SK-N-SH treated with all-trans-retinoic acid at 6 μM for 48 hours (cell line): ENCODE measurements at regions not wholly inside any gene's neighbourhood (a gene's known extent, or its start where the extent isn't known, plus 50 kb on each side); places are given as distances from the start of the nearest gene placed in this dataset.

Experiments used
- ARNTL ChIP-seq: fragments of 450-650 bp; formaldehyde crosslinking; IDR thresholded peaks from 2 replicates; pipeline ENCODE4 v1.5.0; 2020; ENCODE audit warnings: low read depth, mild to moderate bottlenecking, moderate library complexity, borderline replicate concordance
- ESRRG ChIP-seq: fragments of 250-450 bp; sonication (Bioruptor Pico); IDR thresholded peaks from 2 replicates; pipeline ENCODE4 v1.6.1; 2021; ENCODE audit warnings: mild to moderate bottlenecking
- RARB ChIP-seq: fragments of 250-450 bp; sonication (Bioruptor Pico); IDR thresholded peaks from 2 replicates; pipeline ENCODE4 v1.8.0; 2021; ENCODE audit warnings: mild to moderate bottlenecking, moderate library complexity
- TCF4 ChIP-seq: fragments of 250-450 bp; sonication (Bioruptor Pico); IDR thresholded peaks from 2 replicates; pipeline ENCODE4 v1.8.0; 2021; ENCODE audit warnings: mild to moderate bottlenecking, moderate library complexity, borderline replicate concordance
- TOX ChIP-seq: fragments of 250-450 bp; sonication (Bioruptor Pico); IDR thresholded peaks from 2 replicates; pipeline ENCODE4 v1.8.0; 2021; ENCODE audit warnings: mild to moderate bottlenecking, moderate library complexity, borderline replicate concordance
- TSHZ2 ChIP-seq: fragments of 250-450 bp; sonication (Bioruptor Pico); IDR thresholded peaks from 2 replicates; pipeline ENCODE4 v1.5.0; 2020; ENCODE audit warnings: mild to moderate bottlenecking, moderate library complexity
- ZC3H10 ChIP-seq: fragments of 250-450 bp; sonication (Bioruptor Pico); IDR thresholded peaks from 2 replicates; pipeline ENCODE4 v1.5.1; 2021; ENCODE audit warnings: mild to moderate bottlenecking, moderate library complexity
- ZFP30 ChIP-seq: fragments of 450-650 bp; formaldehyde crosslinking; IDR thresholded peaks from 2 replicates; pipeline ENCODE4 v1.5.0; 2022; ENCODE audit warnings: mild to moderate bottlenecking, moderate library complexity
- ZNF8 ChIP-seq: fragments of 450-650 bp; formaldehyde crosslinking; IDR thresholded peaks from 2 replicates; pipeline ENCODE4 v1.5.0; 2020; ENCODE audit warnings: mild to moderate bottlenecking, moderate library complexity
- TF ChIP-seq, protein P1 (sequence below): fragments of 250-450 bp; sonication (Bioruptor Pico); IDR thresholded peaks from 2 replicates; pipeline ENCODE4 v1.8.0; 2021; ENCODE audit warnings: low read depth, mild to moderate bottlenecking, moderate library complexity, borderline replicate concordance
- TF ChIP-seq, protein P2 (sequence below): fragments of 250-450 bp; sonication (Bioruptor Pico); IDR thresholded peaks from 2 replicates; pipeline ENCODE4 v1.8.0; 2020; ENCODE audit warnings: mild to moderate bottlenecking, moderate library complexity, borderline replicate concordance
- TF ChIP-seq, protein P3 (sequence below): fragments of 250-450 bp; sonication (Bioruptor Pico); IDR thresholded peaks from 2 replicates; pipeline ENCODE4 v1.5.1; 2021; ENCODE audit warnings: mild to moderate bottlenecking, moderate library complexity
- TF ChIP-seq, protein P4 (sequence below): fragments of 250-450 bp; sonication (Bioruptor Pico); IDR thresholded peaks from 2 replicates; pipeline ENCODE4 v1.5.1; 2020; ENCODE audit warnings: low read depth, mild to moderate bottlenecking, moderate library complexity

DNA sequence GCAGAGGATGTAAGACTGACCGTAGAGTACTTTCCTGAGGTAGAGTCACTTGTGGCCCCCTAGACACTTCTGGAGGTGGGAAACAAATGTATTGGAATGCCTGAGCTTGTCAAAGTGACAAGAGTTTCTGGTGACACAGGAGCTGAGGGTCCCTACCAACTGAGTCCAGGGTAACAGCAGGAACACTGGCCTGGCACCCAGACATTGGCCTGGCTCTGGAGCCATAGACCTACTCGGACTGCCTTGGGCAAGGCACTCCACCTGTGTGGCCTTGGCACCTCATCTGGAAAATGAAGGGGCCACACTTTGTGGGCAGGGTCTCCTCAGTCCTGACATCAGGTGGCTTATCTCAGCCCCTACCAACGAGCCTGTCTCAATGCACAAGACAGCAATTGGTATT lies 398.2 kb upstream of the CELF4 start:
- no peak for TF ChIP-seq RARB (CRISPR knock-in tag)
- no peak for TF ChIP-seq ZC3H10 (CRISPR knock-in tag)
- no peak for TF ChIP-seq ESRRG
- TF ChIP-seq ZFP30 (CRISPR knock-in tag): no peak
- no peak for TF ChIP-seq TSHZ2 (CRISPR knock-in tag)
- TF ChIP-seq ARNTL: no peak
- TF ChIP-seq, protein P1, sequence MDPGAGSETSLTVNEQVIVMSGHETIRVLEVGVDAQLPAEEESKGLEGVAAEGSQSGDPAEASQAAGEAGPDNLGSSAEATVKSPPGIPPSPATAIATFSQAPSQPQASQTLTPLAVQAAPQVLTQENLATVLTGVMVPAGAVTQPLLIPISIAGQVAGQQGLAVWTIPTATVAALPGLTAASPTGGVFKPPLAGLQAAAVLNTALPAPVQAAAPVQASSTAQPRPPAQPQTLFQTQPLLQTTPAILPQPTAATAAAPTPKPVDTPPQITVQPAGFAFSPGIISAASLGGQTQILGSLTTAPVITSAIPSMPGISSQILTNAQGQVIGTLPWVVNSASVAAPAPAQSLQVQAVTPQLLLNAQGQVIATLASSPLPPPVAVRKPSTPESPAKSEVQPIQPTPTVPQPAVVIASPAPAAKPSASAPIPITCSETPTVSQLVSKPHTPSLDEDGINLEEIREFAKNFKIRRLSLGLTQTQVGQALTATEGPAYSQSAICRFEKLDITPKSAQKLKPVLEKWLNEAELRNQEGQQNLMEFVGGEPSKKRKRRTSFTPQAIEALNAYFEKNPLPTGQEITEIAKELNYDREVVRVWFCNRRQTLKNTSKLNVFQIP (CRISPR knock-in tag): no peak
- no peak for TF ChIP-seq ZNF8 (CRISPR knock-in tag)
- no peak for TF ChIP-seq TCF4 (CRISPR knock-in tag)
- TF ChIP-seq, protein P2, sequence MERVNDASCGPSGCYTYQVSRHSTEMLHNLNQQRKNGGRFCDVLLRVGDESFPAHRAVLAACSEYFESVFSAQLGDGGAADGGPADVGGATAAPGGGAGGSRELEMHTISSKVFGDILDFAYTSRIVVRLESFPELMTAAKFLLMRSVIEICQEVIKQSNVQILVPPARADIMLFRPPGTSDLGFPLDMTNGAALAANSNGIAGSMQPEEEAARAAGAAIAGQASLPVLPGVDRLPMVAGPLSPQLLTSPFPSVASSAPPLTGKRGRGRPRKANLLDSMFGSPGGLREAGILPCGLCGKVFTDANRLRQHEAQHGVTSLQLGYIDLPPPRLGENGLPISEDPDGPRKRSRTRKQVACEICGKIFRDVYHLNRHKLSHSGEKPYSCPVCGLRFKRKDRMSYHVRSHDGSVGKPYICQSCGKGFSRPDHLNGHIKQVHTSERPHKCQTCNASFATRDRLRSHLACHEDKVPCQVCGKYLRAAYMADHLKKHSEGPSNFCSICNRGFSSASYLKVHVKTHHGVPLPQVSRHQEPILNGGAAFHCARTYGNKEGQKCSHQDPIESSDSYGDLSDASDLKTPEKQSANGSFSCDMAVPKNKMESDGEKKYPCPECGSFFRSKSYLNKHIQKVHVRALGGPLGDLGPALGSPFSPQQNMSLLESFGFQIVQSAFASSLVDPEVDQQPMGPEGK (CRISPR knock-in tag): no peak
- TF ChIP-seq, protein P3, sequence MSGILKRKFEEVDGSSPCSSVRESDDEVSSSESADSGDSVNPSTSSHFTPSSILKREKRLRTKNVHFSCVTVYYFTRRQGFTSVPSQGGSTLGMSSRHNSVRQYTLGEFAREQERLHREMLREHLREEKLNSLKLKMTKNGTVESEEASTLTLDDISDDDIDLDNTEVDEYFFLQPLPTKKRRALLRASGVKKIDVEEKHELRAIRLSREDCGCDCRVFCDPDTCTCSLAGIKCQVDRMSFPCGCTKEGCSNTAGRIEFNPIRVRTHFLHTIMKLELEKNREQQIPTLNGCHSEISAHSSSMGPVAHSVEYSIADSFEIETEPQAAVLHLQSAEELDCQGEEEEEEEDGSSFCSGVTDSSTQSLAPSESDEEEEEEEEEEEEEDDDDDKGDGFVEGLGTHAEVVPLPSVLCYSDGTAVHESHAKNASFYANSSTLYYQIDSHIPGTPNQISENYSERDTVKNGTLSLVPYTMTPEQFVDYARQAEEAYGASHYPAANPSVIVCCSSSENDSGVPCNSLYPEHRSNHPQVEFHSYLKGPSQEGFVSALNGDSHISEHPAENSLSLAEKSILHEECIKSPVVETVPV: no peak
- TF ChIP-seq, protein P4, sequence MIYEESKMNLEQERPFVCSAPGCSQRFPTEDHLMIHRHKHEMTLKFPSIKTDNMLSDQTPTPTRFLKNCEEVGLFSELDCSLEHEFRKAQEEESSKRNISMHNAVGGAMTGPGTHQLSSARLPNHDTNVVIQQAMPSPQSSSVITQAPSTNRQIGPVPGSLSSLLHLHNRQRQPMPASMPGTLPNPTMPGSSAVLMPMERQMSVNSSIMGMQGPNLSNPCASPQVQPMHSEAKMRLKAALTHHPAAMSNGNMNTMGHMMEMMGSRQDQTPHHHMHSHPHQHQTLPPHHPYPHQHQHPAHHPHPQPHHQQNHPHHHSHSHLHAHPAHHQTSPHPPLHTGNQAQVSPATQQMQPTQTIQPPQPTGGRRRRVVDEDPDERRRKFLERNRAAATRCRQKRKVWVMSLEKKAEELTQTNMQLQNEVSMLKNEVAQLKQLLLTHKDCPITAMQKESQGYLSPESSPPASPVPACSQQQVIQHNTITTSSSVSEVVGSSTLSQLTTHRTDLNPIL (CRISPR knock-in tag): no peak
- TF ChIP-seq TOX (CRISPR knock-in tag): no peak
